Activated CD4-positive, alpha-beta T cell treated with anti-CD3 and anti-CD28 coated beads, Interleukin-2, Interleukin-4, amounts not matched to agents 100 ng/mL and 50 ng/mL, durations not matched to agents 16 hours and 8 hours (primary cell): ENCODE measurements at regions not wholly inside any gene's neighbourhood (a gene's known extent, or its start where the extent isn't known, plus 50 kb on each side); places are given as distances from the start of the nearest gene placed in this dataset.
"Not testable (repeated sequence)": the region's sequence is repeated elsewhere in the genome, so short reads cannot be mapped to it uniquely, and the experiment has no call there.

Source experiments
- DNase-seq: peaks from one replicate; pipeline ENCODE4 v3.0.0-alpha.2; 2020; ENCODE audit warnings: low spot score

- no peak for DNase-seq
Measured at GRCh38 chr13:18949489-18949761, 232.2 kb downstream of the TUBA3C start.

- DNase-seq = no peak
Measured at GRCh38 chr13:18948664-18949488, 232.7 kb downstream of the TUBA3C start.

GRCh38 chr13:18948012-18948663, 233.5 kb downstream of the TUBA3C start:
- DNase-seq = no peak

- DNase-seq = no peak
Measured at GRCh38 chr13:18947376-18947977, 234.1 kb downstream of the TUBA3C start.

GRCh38 chr13:18946738-18947137, 234.9 kb downstream of the TUBA3C start:
- no peak for DNase-seq

GRCh38 chr13:18944501-18945068, 237.0 kb downstream of the TUBA3C start:
- no peak for DNase-seq

GRCh38 chr13:18943721-18944391, 237.8 kb downstream of the TUBA3C start:
- no peak for DNase-seq

- DNase-seq = no peak
Measured at GRCh38 chr13:18943273-18943672, 238.4 kb downstream of the TUBA3C start.

GRCh38 chr13:18936104-18936503, 245.5 kb downstream of the TUBA3C start:
- DNase-seq = no peak

GRCh38 chr13:18921063-18921462, 260.6 kb downstream of the TUBA3C start:
- DNase-seq = no peak

GRCh38 chr13:18905096-18905495, 276.5 kb downstream of the TUBA3C start:
- DNase-seq = not testable (repeated sequence)

- not testable (repeated sequence) for DNase-seq
Measured at GRCh38 chr13:18895411-18895810, 286.2 kb downstream of the TUBA3C start.

GRCh38 chr13:18891242-18891641, 290.4 kb downstream of the TUBA3C start:
- not testable (repeated sequence) for DNase-seq

- DNase-seq = not testable (repeated sequence)
Measured at GRCh38 chr13:18874875-18875789, 306.5 kb downstream of the TUBA3C start.

GRCh38 chr13:18870557-18870956, 311.1 kb downstream of the TUBA3C start:
- DNase-seq = not testable (repeated sequence)

- not testable (repeated sequence) for DNase-seq
Measured at GRCh38 chr13:18869365-18869764, 312.3 kb downstream of the TUBA3C start.

- not testable (repeated sequence) for DNase-seq
Measured at GRCh38 chr13:18837986-18838629, 343.5 kb downstream of the TUBA3C start.

GRCh38 chr13:18837179-18837745, 344.4 kb downstream of the TUBA3C start:
- not testable (repeated sequence) for DNase-seq

- not testable (repeated sequence) for DNase-seq
Measured at GRCh38 chr13:18836371-18837178, 345.0 kb downstream of the TUBA3C start.
